Upper lobe of right lung (tissue), 1 donor: ENCODE measurements at regions not wholly inside any gene's neighbourhood (a gene's known extent, or its start where the extent isn't known, plus 50 kb on each side); places are given as distances from the start of the nearest gene placed in this dataset.

ENCODE experiments used
- ATAC-seq: fragments of 200-7000 bp; cut with Tn5 transposase; one replicate; pipeline ENCODE4 v1.9.1; 2020; ENCODE audit warnings: mild to moderate bottlenecking, moderate library complexity
- DNase-seq: peaks from one replicate; pipeline ENCODE4 v3.0.0-alpha.2; 2020
- H3K27ac ChIP-seq: fragments of 200-600 bp; one replicate; pipeline ENCODE4 v1.8.0; 2022
- H3K27me3 ChIP-seq: fragments of 200-600 bp; one replicate; pipeline ENCODE4 v1.8.0; 2022; ENCODE audit warnings: mild to moderate bottlenecking
- H3K36me3 ChIP-seq: fragments of 200-600 bp; one replicate; pipeline ENCODE4 v1.8.0; 2022
- H3K4me1 ChIP-seq: fragments of 200-600 bp; one replicate; pipeline ENCODE4 v1.8.0; 2022
- H3K4me3 ChIP-seq: fragments of 200-600 bp; one replicate; pipeline ENCODE4 v1.8.0; 2022; ENCODE audit warnings: mild to moderate bottlenecking
- H3K9me3 ChIP-seq: fragments of 200-600 bp; one replicate; pipeline ENCODE4 v1.8.0; 2022
- CTCF ChIP-seq: fragments of 200-600 bp; IDR thresholded peaks from one replicate; pipeline ENCODE4 v1.8.0; 2022; ENCODE audit warnings: antibody characterized with exemption
- intact Hi-C: fragments of 100-400 bp; cut with DNase I; formaldehyde crosslinking; loops from one replicate; pipeline ENCODE4 v1.11.0; 2022
- donor health status: DM: no; HTN: yes; CAD: no; lungs with severe emphysema.

GRCh38 chr9:87319656-87320055 is 178.0 kb upstream of the DAPK1 start:
- no peak for DNase-seq
- intact Hi-C loops = loop anchor here (10.0 kb wide), 2 partner anchors 835 to 895 kb away; no protein-coding TSS in a partner anchor
- TF ChIP-seq CTCF = no peak

DNA sequence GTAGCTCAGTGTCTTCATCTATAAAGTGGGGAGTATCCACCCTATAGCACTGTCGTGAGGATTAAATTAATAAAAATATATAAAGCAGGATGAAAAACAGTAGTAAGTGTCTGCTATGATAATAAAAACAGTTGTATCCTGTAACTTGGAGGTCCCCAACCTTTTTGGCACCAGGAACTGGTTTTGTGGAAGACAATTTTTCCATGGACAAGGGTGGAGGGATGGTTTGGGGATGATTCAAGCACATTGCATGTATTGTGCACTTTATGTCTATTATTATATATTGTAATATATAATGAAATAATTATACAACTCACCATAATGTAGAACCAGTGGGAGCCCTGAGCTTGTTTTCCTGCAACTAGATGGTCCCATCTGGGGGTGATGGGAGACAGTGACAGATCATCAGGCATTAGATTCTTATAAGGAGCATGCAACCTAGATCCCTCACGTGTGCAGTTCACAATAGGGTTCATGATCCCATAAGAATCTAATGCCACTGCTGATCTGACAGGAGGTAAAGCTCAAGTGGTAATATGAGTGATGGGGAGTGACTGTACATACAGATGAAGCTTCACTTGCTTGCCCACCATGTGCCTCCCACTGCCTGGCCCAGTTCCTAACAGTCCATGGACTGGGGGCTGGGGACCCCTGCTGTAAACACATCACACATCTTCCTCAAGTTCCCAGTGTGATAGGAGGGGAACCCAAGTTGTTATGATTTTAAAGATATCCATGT is 177.4 kb upstream of the DAPK1 start:
- Histone ChIP-seq H3K4me1 (no peaks in the 10 kb centered on the region), H3K9me3 (no peaks in the 10 kb centered on the region), H3K36me3 (no peaks in the 10 kb centered on the region), H3K4me3 (no peak overlapping the region), H3K27ac (no peak overlapping the region), H3K27me3 (peaks cover 2% of the 10 kb centered on the region)
- TF ChIP-seq CTCF = no peak
- DNase-seq (no peak), ATAC-seq (no peak)
- intact Hi-C loops = loop anchor here (10.0 kb wide), 2 partner anchors 836 to 896 kb away; no protein-coding TSS in a partner anchor

More at GRCh38 chr9:87319656-87320055, 178.0 kb upstream of the DAPK1 start:
- ATAC-seq = no peak
- Histone ChIP-seq H3K9me3 (no peaks in the 10 kb centered on the region), H3K4me1 (no peaks in the 10 kb centered on the region), H3K4me3 (no peak overlapping the region), H3K27ac (no peak overlapping the region), H3K27me3 (no peaks in the 10 kb centered on the region), H3K36me3 (no peaks in the 10 kb centered on the region)

- Histone ChIP-seq H3K4me3 (no peak overlapping the region), H3K27ac (no peak overlapping the region), H3K4me1 (no peaks in the 10 kb centered on the region), H3K9me3 (no peaks in the 10 kb centered on the region), H3K27me3 (peaks cover 6% of the 10 kb centered on the region), H3K36me3 (no peaks in the 10 kb centered on the region)
- no peak for TF ChIP-seq CTCF
- ATAC-seq (no peak), DNase-seq (no peak)
- intact Hi-C loops = loop anchor here (10.0 kb wide), 2 partner anchors 838 to 898 kb away; no protein-coding TSS in a partner anchor
Observed at GRCh38 chr9:87322840-87323635, 174.6 kb upstream of the DAPK1 start.

DNA sequence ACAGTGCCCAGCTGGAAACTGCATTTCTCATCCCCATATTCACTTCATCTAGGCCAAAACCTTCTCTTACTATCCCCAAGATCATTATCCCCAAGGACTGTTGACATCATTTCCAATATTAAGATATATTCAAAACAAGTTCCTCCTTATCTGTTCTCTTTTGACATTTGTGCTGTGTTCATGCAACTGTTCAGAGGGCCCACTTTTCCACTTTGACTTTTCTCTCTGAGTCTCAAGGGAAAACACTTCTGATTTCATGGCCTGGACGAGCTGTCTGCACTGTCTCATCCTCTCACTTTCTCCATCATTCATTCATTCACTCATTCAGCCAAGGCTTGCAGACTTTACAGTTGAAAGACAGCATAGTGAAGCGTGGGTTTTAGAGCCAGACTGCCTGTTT is 173.7 kb upstream of the DAPK1 start:
- H3K4me3 ChIP-seq = no peak overlapping the region
- H3K27me3 ChIP-seq = peaks cover 6% of the 10 kb centered on the region
- no peaks in the 10 kb centered on the region for H3K36me3 ChIP-seq
- ATAC-seq (no peak), DNase-seq (no peak)
- no peak for TF ChIP-seq CTCF
- intact Hi-C loops = loop anchor here (10.0 kb wide), 2 partner anchors 839 to 899 kb away; no protein-coding TSS in a partner anchor
- no peaks in the 10 kb centered on the region for H3K9me3 ChIP-seq
- no peaks in the 10 kb centered on the region for H3K4me1 ChIP-seq
- no peak overlapping the region for H3K27ac ChIP-seq

DNA sequence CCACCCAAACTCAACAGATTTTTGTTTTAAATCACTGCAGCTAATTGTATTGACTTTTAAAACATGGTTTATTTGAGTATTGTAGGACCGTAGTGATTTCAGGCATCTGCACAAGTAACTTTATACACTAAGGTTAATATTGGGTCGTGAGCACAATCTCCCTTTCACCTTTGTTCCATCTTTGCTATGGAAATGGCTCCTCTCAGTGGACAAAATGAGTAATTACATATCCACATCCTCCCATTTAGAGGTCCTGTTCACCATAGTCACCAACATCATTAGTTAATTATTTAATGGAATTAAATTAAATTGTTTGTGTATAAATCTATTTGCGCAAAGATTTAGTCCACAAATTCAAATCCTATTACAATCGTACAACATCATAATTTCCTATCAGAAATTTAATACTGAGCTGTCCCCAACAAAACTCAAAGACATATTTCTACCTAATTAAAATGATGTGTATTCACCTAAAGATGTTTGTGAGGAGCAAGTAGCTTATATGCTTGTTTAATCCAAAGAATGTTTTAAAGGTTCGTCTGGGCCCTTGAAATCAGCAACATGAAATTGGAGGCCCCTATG is 173.0 kb upstream of the DAPK1 start:
- Histone ChIP-seq H3K36me3 (no peaks in the 10 kb centered on the region), H3K4me1 (no peaks in the 10 kb centered on the region), H3K4me3 (no peak overlapping the region), H3K9me3 (no peaks in the 10 kb centered on the region), H3K27ac (no peak overlapping the region), H3K27me3 (peaks cover 6% of the 10 kb centered on the region)
- peak; percentile 80 for TF ChIP-seq CTCF
- intact Hi-C loops = loop anchor here (10.0 kb wide), 2 partner anchors 840 to 900 kb away; no protein-coding TSS in a partner anchor
- ATAC-seq (peak; percentile 87), DNase-seq (no peak)
